NCI-H2196 treated with DMSO at 0.1 percent for 48 hours (cell line): ENCODE measurements at regions not wholly inside any gene's neighbourhood (a gene's known extent, or its start where the extent isn't known, plus 50 kb on each side); places are given as distances from the start of the nearest gene placed in this dataset.

Experiments
- DNase-seq: peaks from one replicate; lab custom pipeline; 2025; ENCODE audit not compliant: unreplicated experiment; lab: John Stamatoyannopoulos, UW

GRCh38 chr9:79945495-79945894 lies 373.7 kb downstream of the TLE4 start:
- no peak for DNase-seq

GRCh38 chr9:79945016-79945415 lies 373.3 kb downstream of the TLE4 start:
- no peak for DNase-seq

GRCh38 chr9:79940919-79941318 lies 369.2 kb downstream of the TLE4 start:
- DNase-seq = no peak

- no peak for DNase-seq
These were observed 368.1 kb downstream of the TLE4 start for GRCh38 chr9:79939819-79940218.

GRCh38 chr9:79936336-79936735 lies 364.6 kb downstream of the TLE4 start:
- no peak for DNase-seq

- DNase-seq = no peak
These were observed 357.5 kb downstream of the TLE4 start for GRCh38 chr9:79929285-79929684.

GRCh38 chr9:79928661-79929223 lies 357.0 kb downstream of the TLE4 start:
- DNase-seq = no peak

GRCh38 chr9:79925326-79925725 lies 353.6 kb downstream of the TLE4 start:
- no peak for DNase-seq

GRCh38 chr9:79924836-79925235 lies 353.1 kb downstream of the TLE4 start:
- no peak for DNase-seq

GRCh38 chr9:79917421-79917820 lies 345.7 kb downstream of the TLE4 start:
- no peak for DNase-seq

GRCh38 chr9:79913867-79914266 lies 342.1 kb downstream of the TLE4 start:
- DNase-seq = no peak

- DNase-seq = no peak
These were observed 340.7 kb downstream of the TLE4 start for GRCh38 chr9:79912318-79913070.

GRCh38 chr9:79911724-79912123 lies 340.0 kb downstream of the TLE4 start:
- no peak for DNase-seq

GRCh38 chr9:79902825-79903600 lies 331.2 kb downstream of the TLE4 start:
- DNase-seq = no peak

- no peak for DNase-seq
These were observed 329.0 kb downstream of the TLE4 start for GRCh38 chr9:79900754-79901153.

- no peak for DNase-seq
These were observed 324.7 kb downstream of the TLE4 start for GRCh38 chr9:79896390-79896980.

GRCh38 chr9:79895232-79895631 lies 323.5 kb downstream of the TLE4 start:
- DNase-seq = no peak

- DNase-seq = no peak
These were observed 317.6 kb downstream of the TLE4 start for GRCh38 chr9:79889369-79889768.

GRCh38 chr9:79885093-79885857 lies 313.5 kb downstream of the TLE4 start:
- DNase-seq = no peak

- no peak for DNase-seq
These were observed 312.8 kb downstream of the TLE4 start for GRCh38 chr9:79884546-79884945.

- no peak for DNase-seq
These were observed 311.4 kb downstream of the TLE4 start for GRCh38 chr9:79883073-79883645.
